GDM1 (cell line): ENCODE measurements at regions not wholly inside any gene's neighbourhood (a gene's known extent, or its start where the extent isn't known, plus 50 kb on each side); places are given as distances from the start of the nearest gene placed in this dataset.
"Not testable (repeated sequence)": the region's sequence is repeated elsewhere in the genome, so short reads cannot be mapped to it uniquely, and the experiment has no call there.

Experiments
- DNase-seq: peaks from one replicate; lab custom pipeline; 2025; lab: John Stamatoyannopoulos, UW

- DNase-seq = not testable (repeated sequence)
Observed at GRCh38 chr12:88368077-88368476, 212.2 kb downstream of the KITLG start.

DNA sequence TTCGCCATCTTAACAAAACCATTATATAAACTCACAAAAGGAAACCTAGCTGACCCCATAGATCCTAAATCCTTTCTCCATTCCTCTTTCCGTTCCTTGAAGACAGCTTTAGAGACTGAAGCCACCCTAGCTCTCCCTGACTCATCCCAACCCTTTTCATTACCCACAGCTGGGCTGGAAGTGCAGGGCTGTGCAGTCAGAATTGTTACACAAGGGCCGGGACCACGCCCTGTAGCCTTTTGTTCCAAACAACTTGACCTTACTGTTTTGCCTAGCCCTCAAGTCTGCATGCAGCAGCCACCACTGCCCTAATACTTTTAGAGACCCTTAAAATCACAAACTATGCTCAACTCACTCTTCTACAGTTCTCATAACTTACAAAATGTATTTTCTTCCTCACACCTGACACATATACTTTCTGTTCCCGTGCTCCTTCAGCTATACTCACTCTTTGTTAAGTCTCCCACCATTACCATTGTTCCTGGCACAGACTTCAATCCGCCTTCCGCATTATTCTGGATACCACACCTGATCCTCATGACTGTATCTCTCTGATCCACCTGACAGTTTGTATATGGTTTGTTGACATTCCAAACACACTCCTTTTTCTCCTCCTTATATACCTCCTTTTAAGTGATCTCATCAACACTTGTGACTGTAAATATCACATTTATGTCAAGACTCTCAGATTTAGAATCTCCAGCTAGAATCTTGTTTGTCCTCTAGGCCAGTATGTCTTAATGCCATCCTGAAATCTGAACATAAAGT is 208.7 kb downstream of the KITLG start:
- no peak for DNase-seq

- DNase-seq = no peak
Observed at GRCh38 chr12:88375306-88376305, 204.7 kb downstream of the KITLG start.

DNA sequence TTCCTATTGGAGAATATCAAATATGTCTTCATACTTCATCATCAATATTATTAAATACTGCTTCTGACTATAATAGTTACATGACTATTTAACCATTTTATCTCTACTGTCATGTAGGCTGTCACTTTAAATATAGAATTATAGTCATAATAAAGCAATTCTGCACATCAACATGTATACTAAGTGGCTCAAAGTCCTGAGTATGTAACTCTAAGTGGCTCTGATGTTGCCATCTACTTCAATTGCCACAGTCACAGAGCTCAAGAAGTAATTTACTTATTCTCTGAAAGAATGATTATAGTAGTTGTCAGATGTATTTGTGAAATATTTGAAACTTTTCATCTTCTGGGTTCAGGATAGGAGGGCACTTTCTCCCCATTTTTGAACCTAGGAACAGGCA is 202.3 kb downstream of the KITLG start:
- DNase-seq = no peak

DNA sequence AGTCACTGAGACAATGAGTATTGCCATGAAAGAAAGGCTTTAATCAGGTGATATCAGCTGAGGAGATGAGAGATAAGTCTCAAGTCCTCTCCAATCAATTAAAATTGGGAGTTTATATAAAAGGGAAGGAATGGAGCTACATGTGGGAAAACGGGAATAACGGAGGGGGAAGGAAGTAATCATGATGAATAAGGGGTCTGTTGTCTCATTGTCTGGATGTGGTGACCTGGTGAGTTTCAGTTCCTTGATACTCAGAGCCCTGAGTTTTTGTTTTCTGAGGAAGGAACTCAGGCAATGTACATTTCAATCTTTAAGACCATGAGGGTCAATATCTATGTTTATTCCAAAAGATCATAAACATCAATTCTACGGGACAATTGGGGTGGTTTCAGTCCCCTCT is 198.8 kb downstream of the KITLG start:
- no peak for DNase-seq

- no peak for DNase-seq
Observed at GRCh38 chr12:88383405-88383804, 196.9 kb downstream of the KITLG start.

DNA sequence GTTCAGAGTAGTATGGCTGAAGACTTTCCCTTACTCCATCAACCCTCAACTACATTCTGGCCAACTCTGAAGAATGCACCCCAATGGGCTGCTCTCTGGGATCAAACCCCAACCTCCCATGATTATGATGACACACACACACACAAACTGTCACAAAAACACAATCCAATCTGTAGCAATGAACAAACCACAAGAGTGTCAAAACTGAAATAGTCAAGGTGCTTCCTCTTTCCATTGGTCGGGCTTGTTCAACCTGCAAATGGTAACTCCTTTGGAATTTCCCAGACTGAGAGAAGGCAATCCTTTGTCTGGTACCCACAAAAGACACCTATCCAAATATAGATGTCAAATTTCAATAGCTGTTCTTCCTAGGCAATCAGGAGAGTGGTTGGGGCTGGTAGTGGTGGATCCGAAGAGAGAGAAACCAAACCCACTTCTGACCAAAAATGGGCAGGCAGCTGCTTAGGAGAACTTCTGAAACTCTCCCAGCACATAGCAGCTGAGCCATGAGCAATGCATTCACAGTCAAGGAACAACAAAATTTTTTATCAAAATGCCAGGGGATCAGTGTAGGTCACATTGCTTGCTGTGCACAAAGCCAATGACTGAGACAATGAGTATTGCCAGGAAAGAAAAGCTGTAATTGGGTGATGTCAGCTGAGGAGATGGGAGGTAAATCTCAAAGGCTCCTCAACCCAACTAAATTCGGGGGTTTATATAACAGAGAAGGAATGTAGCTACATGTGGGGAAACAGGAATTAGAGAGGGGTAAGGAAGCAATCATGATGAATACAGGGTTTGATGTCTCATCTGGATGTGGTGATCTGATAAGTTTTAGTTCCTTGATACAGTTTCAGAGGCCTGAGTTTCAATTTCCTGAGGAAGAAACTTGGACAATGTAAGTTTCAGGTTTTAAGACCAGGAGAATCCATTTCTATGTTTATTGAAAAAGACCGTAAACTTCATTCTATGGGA is 191.4 kb downstream of the KITLG start:
- no peak for DNase-seq

DNA sequence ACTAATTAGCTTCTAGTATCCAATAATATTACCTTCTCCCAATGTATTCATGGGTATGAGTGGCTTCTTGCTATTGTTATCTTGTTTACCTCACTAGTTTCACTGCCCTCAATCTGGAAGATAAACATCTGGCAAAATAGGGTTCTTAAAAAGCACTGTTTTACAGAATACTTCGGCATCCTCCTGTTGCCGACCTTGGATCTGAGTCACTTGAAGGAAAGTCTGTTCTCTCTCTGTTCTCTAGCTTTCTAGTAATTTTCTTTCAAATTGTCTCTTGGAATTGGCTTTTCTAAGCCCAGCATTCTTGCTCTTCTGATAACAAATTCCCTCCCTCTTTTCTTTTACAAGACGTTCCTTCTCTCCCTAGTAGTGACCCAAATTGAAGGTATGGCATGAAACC is 189.5 kb downstream of the KITLG start:
- DNase-seq = no peak

DNA sequence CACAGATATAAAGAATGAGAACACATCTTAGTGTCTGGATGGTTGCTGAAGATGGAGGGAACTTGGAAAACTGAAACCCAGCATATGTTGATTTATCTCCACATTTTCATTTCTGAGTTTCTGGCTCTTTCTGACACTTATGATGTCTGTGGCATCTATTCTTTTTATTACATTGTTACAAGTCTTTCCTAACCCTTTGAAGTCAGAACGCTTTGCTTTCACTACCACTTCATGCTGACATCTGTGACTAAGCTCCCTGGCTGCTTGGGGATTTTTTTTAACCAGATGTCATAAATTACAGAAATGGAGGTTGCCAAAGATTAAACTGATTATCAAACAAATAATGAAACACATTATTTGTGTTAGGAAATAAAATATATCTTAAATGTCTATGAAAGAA is 188.7 kb downstream of the KITLG start:
- DNase-seq = no peak

DNA sequence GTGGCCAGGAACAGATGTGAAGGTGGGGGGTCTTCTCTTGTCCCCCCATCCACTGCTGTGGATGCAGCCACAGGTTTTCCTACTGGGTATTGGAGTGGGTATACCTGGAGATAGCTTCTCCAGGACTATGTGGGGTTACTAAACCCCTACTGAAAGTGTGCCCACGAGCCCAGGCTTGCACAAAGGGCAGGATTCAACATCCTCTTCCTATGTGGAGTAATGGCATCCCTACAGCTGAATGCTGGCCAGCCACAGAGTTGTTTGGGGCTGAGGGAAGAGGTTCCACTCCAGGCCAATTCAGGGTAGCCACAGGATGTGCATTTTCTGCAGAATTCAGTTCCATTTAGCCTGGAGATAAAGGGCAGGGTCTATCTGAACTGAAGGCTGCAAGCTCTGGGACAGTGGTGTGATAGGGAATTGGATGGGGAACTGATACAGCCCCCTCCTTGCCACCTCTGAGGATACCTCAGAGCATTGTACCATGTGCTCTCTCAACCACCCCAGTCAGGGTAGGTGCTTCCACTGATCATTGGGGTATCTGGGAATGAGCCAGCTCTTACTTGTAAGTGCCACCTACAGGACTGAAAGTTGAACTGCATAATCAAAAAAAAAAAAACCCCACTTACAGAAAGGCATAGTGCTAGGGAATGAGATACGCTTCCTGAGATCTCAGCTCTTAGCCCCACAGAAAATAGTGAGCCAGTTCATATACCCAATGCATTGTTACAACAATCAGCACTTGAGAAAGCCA is 187.1 kb downstream of the KITLG start:
- no peak for DNase-seq

- no peak for DNase-seq
Observed at GRCh38 chr12:88398031-88398430, 182.2 kb downstream of the KITLG start.

DNA sequence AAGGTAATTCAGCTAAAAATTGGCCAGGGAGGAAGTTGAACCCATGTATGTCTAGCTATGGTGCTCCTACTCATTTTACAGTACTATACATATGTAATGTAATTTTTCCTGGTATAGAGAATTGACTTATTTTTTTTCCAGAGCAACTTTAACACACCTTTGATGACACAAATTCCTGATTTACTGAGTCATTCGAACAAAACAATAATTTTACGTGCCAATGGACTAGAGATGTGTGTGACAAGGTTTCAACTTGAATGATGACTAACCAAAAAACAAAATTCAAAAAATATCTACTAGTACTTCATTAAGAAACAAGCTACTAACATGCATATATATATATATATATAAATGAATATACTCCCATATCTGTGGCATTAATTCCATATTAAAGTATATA is 180.5 kb downstream of the KITLG start:
- DNase-seq = no peak

- no peak for DNase-seq
Observed at GRCh38 chr12:88400302-88400701, 180.0 kb downstream of the KITLG start.

DNA sequence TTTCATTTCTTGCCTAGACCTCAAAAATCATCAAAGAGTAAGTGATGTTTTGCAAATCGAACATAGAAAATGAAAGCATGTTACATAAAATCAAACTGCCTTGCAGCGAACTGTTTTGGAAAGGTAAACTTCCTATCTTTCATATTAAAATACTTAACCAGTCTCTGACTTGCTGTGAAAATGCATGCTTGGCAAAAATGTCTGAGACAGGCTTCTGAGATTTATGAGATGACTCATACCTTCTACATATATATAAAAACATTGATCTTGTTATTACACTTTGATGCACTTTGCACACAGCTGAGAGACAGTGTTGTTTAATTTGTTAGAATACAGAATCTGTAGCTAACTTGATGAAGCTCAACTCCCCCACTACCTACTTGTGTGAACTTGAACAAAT is 179.1 kb downstream of the KITLG start:
- DNase-seq = no peak

- DNase-seq = no peak
Observed at GRCh38 chr12:88406905-88407304, 173.4 kb downstream of the KITLG start.

- DNase-seq = no peak
Observed at GRCh38 chr12:88408823-88409222, 171.4 kb downstream of the KITLG start.

DNA sequence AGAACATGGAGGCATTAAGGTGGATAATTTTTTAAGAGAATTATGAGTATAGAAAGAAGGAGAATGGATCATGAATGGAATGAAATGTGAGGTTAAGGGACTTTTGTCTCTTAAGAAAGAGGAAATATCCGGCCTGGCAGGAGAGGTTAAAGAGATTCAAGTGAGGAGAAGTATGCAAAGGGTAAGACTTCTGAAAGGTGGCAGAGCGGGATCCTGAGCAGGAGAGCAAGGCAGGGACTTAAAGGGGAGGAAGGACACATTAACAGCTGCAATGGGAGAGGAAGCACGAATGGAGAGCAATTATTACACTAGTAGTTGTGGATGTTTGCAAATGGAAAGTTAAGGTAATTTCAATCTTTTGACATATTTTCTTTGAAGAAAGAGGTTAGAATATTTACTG is 171.0 kb downstream of the KITLG start:
- no peak for DNase-seq

DNA sequence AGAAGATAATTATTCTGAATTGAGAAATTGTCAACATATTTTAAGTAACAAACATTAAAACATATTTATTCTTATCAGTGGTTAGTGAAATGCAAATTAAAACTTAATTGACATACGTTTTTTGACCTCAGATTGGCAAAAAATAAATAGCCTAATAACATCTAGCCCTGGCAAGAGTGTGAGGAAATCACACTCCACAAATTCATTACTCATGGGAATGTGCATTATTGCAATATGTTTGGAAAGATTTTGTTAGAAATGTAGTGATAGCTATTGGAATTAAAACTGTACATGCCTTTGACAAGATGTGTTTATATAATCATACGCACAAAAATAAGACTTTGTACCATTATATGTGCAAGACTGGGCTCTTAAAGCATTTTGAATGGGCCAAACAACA is 168.6 kb downstream of the KITLG start:
- no peak for DNase-seq

GRCh38 chr12:88413646-88414045 is 166.6 kb downstream of the KITLG start:
- DNase-seq = no peak

DNA sequence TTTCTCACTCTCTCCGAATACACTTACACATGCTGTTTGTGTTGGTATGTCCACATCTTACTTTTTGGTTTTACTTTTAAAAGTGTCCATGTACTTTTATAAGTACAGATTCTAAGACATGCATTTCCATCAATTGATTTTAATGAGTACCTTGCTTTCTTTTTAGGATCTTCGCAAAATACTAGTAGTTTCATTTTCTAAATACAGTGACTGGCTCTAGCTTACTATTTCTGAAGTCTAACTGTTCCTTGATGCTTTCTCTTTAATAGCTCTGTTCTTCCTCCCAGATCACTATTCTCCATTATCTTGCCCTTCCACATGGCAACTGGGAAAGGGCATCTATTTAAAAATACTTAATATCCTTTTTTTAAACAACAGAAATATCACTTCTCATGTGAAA is 164.1 kb downstream of the KITLG start:
- DNase-seq = no peak

DNA sequence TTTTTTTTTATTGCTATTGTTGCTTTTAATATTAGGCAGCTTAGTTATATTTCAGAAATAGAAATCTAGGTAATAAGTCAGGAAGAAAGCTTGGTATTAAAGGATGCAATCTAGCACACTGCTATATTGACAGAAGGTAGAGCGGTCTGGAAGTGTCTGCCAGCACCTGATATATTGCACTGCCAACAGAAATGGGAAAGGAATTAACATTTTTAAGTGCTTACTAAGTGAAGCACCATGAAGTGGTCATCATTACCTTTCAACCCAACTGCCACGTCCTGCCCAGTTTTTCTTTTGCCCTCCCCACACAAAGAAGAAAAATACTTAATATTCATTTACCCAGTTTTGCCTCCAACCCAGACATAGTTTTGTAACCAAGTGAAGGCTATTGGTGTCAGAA is 163.5 kb downstream of the KITLG start:
- DNase-seq = no peak
